ENCODE measurements at regions not wholly inside any gene's neighbourhood (a gene's known extent, or its start where the extent isn't known, plus 50 kb on each side); places are given as distances from the start of the nearest gene placed in this dataset.

DNA sequence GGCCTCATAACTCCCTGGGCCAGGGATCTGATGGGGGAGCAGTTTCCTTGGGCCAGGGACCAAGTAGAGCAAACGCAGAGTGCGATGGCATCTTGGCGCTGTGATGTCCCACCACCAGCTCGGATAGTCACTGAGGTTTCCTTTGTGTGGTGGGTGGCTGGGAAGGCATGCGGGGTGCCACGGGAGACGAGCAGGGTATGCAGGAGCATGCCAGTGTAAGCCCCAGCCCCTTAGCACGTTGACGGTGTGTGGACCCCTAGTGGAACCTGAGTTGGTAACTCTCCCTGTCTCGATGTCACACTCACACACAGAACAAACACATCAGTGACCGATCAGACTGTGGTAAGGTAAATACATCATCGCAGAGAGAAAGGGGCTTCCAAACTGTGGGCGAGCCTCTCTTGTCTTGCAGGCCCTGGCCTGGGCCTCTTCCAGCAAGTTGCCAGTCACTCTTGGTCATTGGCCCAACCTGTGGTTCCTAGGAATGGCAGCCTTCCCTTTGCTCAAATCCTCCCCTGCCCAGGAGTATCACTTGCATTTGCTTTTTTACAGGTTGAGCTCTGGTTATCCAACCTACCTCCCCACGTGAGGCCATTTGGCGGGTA, 231.6 kb upstream of the GPR26 start:
- no peak for DNase-seq
- peaks cover 0 to 14% (median 0%) of the 10 kb centered on the region in 3 donors for H3K27me3 ChIP-seq
- WGBS, 5 donors, result 73 to 84% (median 76%) methylated on average over 15 of the region's 15 CpGs
- H3K36me3 ChIP-seq, result no peaks in the 10 kb centered on the region
- intact Hi-C loops (cut with DNase I; ENCODE audit: low total_unique reads), result no loop called here
- TF ChIP-seq CTCF (IDR thresholded peaks at IDR 0.05) (no peak), POLR2AphosphoS5 (IDR thresholded peaks at IDR 0.05) (no peak), EP300 (IDR thresholded peaks at IDR 0.05) (no peak), POLR2A (IDR thresholded peaks at IDR 0.05) (no peak)
- no peak overlapping the region for H3K4me3 ChIP-seq
- H3K9me3 ChIP-seq, result no peaks in the 10 kb centered on the region
- H3K27ac ChIP-seq, result no peak overlapping the region
- H3K4me1 ChIP-seq, result no peaks in the 10 kb centered on the region

- TF ChIP-seq POLR2A (IDR thresholded peaks at IDR 0.05) (no peak), EP300 (IDR thresholded peaks at IDR 0.05) (no peak), POLR2AphosphoS5 (IDR thresholded peaks at IDR 0.05) (no peak), CTCF (IDR thresholded peaks at IDR 0.05) (no peak)
- Histone ChIP-seq H3K36me3 (no peaks in the 10 kb centered on the region), H3K4me1 (no peaks in the 10 kb centered on the region), H3K9me3 (no peaks in the 10 kb centered on the region), H3K27ac (no peak overlapping the region), H3K4me3 (no peak overlapping the region), H3K27me3 (peaks cover 0 to 8% (median 0%) of the 10 kb centered on the region in 3 donors)
- WGBS, 5 donors, result 69 to 88% (median 81%) methylated on average over 4 of the region's 4 CpGs
- intact Hi-C loops (cut with DNase I; ENCODE audit: low total_unique reads), result no loop called here
- DNase-seq, result no peak
Measured at GRCh38 chr10:123442901-123443300, 223.3 kb upstream of the GPR26 start.

- intact Hi-C loops (cut with DNase I; ENCODE audit: low total_unique reads), result no loop called here
- Histone ChIP-seq H3K4me3 (no peak overlapping the region), H3K36me3 (no peaks in the 10 kb centered on the region), H3K9me3 (no peaks in the 10 kb centered on the region), H3K4me1 (no peaks in the 10 kb centered on the region), H3K27me3 (peaks cover 0 to 12% (median 0%) of the 10 kb centered on the region in 3 donors), H3K27ac (no peak overlapping the region)
- DNase-seq, result no peak
- TF ChIP-seq POLR2AphosphoS5 (IDR thresholded peaks at IDR 0.05) (no peak), CTCF (IDR thresholded peaks at IDR 0.05) (no peak), POLR2A (IDR thresholded peaks at IDR 0.05) (no peak), EP300 (IDR thresholded peaks at IDR 0.05) (no peak)
Measured at GRCh38 chr10:123443924-123444323, 222.2 kb upstream of the GPR26 start.

DNA sequence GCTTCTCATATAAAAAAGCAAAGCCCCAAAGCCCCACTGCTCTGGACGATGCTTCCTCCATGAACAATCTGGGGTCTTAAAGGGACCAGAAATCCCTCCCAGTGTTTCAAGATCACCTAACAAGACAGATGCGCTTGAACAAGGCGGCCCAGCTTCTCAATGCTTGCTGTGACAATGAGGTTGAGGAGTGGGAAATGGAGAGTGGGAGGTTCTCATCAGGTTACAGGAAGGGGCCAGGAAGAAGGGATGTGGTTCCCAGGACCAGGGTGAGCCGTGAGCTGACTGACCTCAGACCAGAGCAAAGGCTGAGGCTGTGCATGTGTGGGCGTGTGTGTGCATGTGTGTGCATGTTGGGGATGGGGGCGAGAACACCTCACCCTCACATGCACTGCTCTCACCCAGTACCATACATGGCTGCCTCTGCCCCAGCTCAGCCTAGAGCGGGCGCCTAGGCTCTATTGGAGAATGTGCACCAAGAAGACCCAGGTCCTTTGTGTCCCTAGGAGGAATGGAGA, 220.8 kb upstream of the GPR26 start:
- 79 to 89% (median 84%) methylated on average over 8 of the region's 8 CpGs for WGBS, 5 donors
- Histone ChIP-seq H3K9me3 (no peaks in the 10 kb centered on the region), H3K36me3 (no peaks in the 10 kb centered on the region), H3K4me1 (no peaks in the 10 kb centered on the region), H3K27ac (no peak overlapping the region), H3K4me3 (no peak overlapping the region), H3K27me3 (peaks cover 0 to 17% (median 0%) of the 10 kb centered on the region in 3 donors)
- intact Hi-C loops (cut with DNase I; ENCODE audit: low total_unique reads), result no loop called here
- TF ChIP-seq POLR2A (IDR thresholded peaks at IDR 0.05) (no peak), POLR2AphosphoS5 (IDR thresholded peaks at IDR 0.05) (no peak), EP300 (IDR thresholded peaks at IDR 0.05) (no peak), CTCF (IDR thresholded peaks at IDR 0.05) (no peak)
- no peak for DNase-seq

All from stomach (tissue), 8 donors.